ENCODE measurements at regions not wholly inside any gene's neighbourhood (a gene's known extent, or its start where the extent isn't known, plus 50 kb on each side); places are given as distances from the start of the nearest gene placed in this dataset.

DNA sequence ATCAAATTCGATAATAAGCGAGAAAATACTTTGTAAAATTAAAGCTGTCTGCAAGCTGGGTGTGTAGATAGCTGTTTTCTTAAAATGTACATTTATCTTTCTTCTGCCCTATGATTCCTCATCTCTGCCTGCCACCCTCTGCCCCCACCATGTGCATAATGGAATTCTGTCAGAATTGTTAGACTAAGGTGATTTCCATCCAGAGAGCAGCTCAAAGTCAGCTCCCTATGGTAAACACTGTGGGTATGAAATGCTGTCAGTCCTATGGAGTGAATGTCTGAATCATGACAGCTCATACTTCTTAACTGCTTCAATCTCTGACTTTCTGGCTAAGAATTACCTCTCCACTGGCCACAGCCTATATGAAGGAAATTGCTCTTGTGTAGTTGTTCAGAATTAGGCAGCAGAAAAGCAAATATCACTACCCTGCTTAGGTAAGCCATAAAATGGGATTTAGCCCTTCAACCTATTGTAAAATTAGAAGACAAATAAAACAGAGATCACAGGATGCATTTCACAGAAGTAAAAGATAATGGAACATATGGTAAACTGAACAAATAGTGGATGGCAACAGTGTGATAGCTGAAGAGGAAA, 137.7 kb downstream of the CD8B2 start:
- no peak for TF ChIP-seq GATA2 (IDR thresholded peaks at IDR 0.05; ENCODE audit: low read depth, low read length)
- TF ChIP-seq GATA3 (IDR thresholded peaks at IDR 0.05; ENCODE audit: low read depth, low read length): no peak
